IMR-90 (cell line): ENCODE measurements at regions not wholly inside any gene's neighbourhood (a gene's known extent, or its start where the extent isn't known, plus 50 kb on each side); places are given as distances from the start of the nearest gene placed in this dataset.

Experiments
- ATAC-seq: fragments of 200-7000 bp; cut with Tn5 transposase; 2 replicates; pipeline ENCODE4 v1.9.1; 2020; ENCODE audit warnings: low read depth, mild to moderate bottlenecking, moderate library complexity
- BruUV-seq: library from RNA; stranded (reverse); fragments of 400-500 nt; replicated peaks from 2 replicates; lab custom pipeline; 2021; lab: Mats Ljungman, UMichigan
- CTCF ChIA-PET: fragments of 300-600 bp; formaldehyde crosslinking; extraction: SDS; loops from one replicate; lab custom pipeline; 2021; ENCODE audit warnings: antibody characterized with exemption; lab: Yijun Ruan, JAX
- POLR2A ChIA-PET: fragments of 300-600 bp; sonication (Branson Sonifier 250); formaldehyde crosslinking; loops from one replicate; lab custom pipeline; 2022; ENCODE audit warnings: antibody characterized with exemption; ENCODE audit not compliant: unreplicated experiment; lab: Charles Lee
- DNase-seq: peaks from one replicate; pipeline ENCODE4 v3.0.0; 2013
- H2AFZ ChIP-seq: replicated peaks from 2 replicates; pipeline ENCODE3; 2013; ENCODE audit warnings: low read length, mild to moderate bottlenecking; ENCODE audit not compliant: poor library complexity
- H2AK5ac ChIP-seq: 2 replicates; pipeline ENCODE4 v1.6.1; 2013; ENCODE audit warnings: low read depth, low read length, inconsistent platforms
- H2AK9ac ChIP-seq: replicated peaks from 2 replicates; pipeline ENCODE3; 2013; ENCODE audit warnings: mild to moderate bottlenecking, low read depth, low read length, moderate library complexity; ENCODE audit not compliant: poor library complexity
- H2BK120ac ChIP-seq: 2 replicates; pipeline ENCODE4 v1.6.1; 2013; ENCODE audit warnings: low read depth, low read length, inconsistent platforms
- H2BK15ac ChIP-seq: 3 replicates; pipeline ENCODE4 v1.6.1; 2013; ENCODE audit warnings: low read depth, low read length, inconsistent platforms
- H2BK20ac ChIP-seq: 2 replicates; pipeline ENCODE4 v1.6.1; 2013; ENCODE audit warnings: low read depth, mild to moderate bottlenecking, inconsistent platforms, low read length, moderate library complexity
- H2BK5ac ChIP-seq: 2 replicates; pipeline ENCODE4 v1.6.1; 2013; ENCODE audit warnings: mild to moderate bottlenecking, low read depth, low read length, inconsistent platforms; ENCODE audit not compliant: poor library complexity, severe bottlenecking
- H3K14ac ChIP-seq: replicated peaks from 2 replicates; pipeline ENCODE4 v1.6.1; 2013; ENCODE audit warnings: low read depth, low read length, inconsistent platforms
- H3K18ac ChIP-seq: 2 replicates; pipeline ENCODE4 v1.6.1; 2013; ENCODE audit warnings: low read depth, low read length, control low read depth
- H3K23ac ChIP-seq: 2 replicates; pipeline ENCODE4 v1.6.1; 2013; ENCODE audit warnings: low read depth, low read length, inconsistent platforms
- H3K27ac ChIP-seq: 2 replicates; pipeline ENCODE4 v1.5.1; 2013; ENCODE audit warnings: mild to moderate bottlenecking, control low read depth, low read length; ENCODE audit not compliant: insufficient read depth
- H3K27me3 ChIP-seq: 2 replicates; pipeline ENCODE4 v1.6.1; 2013; ENCODE audit warnings: low read length; ENCODE audit not compliant: control insufficient read depth, insufficient read depth
- H3K36me3 ChIP-seq: 2 replicates; pipeline ENCODE4 v1.6.1; 2013; ENCODE audit warnings: low read length, mixed read lengths; ENCODE audit not compliant: control insufficient read depth, insufficient read depth
- H3K4ac ChIP-seq: 2 replicates; pipeline ENCODE4 v1.6.1; 2013; ENCODE audit warnings: low read depth, low read length, inconsistent platforms
- H3K4me1 ChIP-seq: 2 replicates; pipeline ENCODE4 v1.6.1; 2013; ENCODE audit warnings: low read length, mixed read lengths; ENCODE audit not compliant: control insufficient read depth, insufficient read depth
- H3K4me2 ChIP-seq: 2 replicates; pipeline ENCODE4 v1.6.1; 2013; ENCODE audit warnings: low read depth, mild to moderate bottlenecking, control low read depth, low read length, moderate library complexity
- H3K4me3 ChIP-seq: 2 replicates; pipeline ENCODE4 v1.5.1; 2013; ENCODE audit warnings: low read depth, mild to moderate bottlenecking, control low read depth, low read length, moderate library complexity; ENCODE audit not compliant: insufficient read depth
- H3K56ac ChIP-seq: 2 replicates; pipeline ENCODE4 v1.6.1; 2013; ENCODE audit warnings: low read length, inconsistent platforms; ENCODE audit not compliant: insufficient read depth; ENCODE audit errors: extremely low read depth
- H3K79me1 ChIP-seq, 2 experiments: 2 replicates each; pipeline ENCODE4 v1.6.1; 2013; ENCODE audit warnings: low read length in 2 of 2, inconsistent platforms in 1 of 2, low read depth in 1 of 2
- H3K9ac ChIP-seq: 2 replicates; pipeline ENCODE4 v1.6.1; 2013; ENCODE audit warnings: low read depth, low read length, control low read depth
- H3K9me1 ChIP-seq: 2 replicates; pipeline ENCODE4 v1.6.1; 2013; ENCODE audit warnings: low read length, inconsistent platforms; ENCODE audit not compliant: insufficient read depth
- H3K9me3 ChIP-seq: 2 replicates; pipeline ENCODE4 v1.6.1; 2013; ENCODE audit warnings: low read length; ENCODE audit not compliant: control insufficient read depth, insufficient read depth
- H4K20me1 ChIP-seq: 2 replicates; pipeline ENCODE4 v1.6.1; 2013; ENCODE audit warnings: low read length, inconsistent platforms; ENCODE audit not compliant: insufficient read depth
- H4K5ac ChIP-seq: 2 replicates; pipeline ENCODE4 v1.6.1; 2013; ENCODE audit warnings: mild to moderate bottlenecking, low read depth, low read length, control low read depth
- H4K8ac ChIP-seq, 2 experiments: 2 replicates each; pipeline ENCODE4 v1.6.1; 2013; ENCODE audit warnings: low read depth in 2 of 2, low read length in 2 of 2, control low read depth in 1 of 2, inconsistent platforms in 1 of 2
- H4K91ac ChIP-seq: 2 replicates; pipeline ENCODE4 v1.6.1; 2013; ENCODE audit warnings: low read depth, low read length, inconsistent platforms; ENCODE audit not compliant: insufficient read depth
- BHLHE40 ChIP-seq: fragments of 150-350 bp; IDR thresholded peaks from 2 replicates; pipeline ENCODE4 v1.6.1; 2016; ENCODE audit warnings: mild to moderate bottlenecking, low read depth, low read length
- CEBPB ChIP-seq: IDR thresholded peaks from 2 replicates; pipeline ENCODE4 v1.6.1; 2012; ENCODE audit warnings: low read depth, low read length, improper control_type of control experiment
- MAZ ChIP-seq: IDR thresholded peaks from 2 replicates; pipeline ENCODE4 v1.6.1; 2012; ENCODE audit warnings: low read depth, mild to moderate bottlenecking, low read length, improper control_type of control experiment, moderate library complexity, borderline replicate concordance
- MXI1 ChIP-seq: IDR thresholded peaks from 2 replicates; pipeline ENCODE4 v1.6.1; 2012; ENCODE audit warnings: low read depth, mild to moderate bottlenecking, low read length, moderate library complexity, borderline replicate concordance
- POLR2A ChIP-seq: IDR thresholded peaks from 2 replicates; pipeline ENCODE4 v1.6.1; 2012; ENCODE audit warnings: mild to moderate bottlenecking, low read depth, low read length
- RCOR1 ChIP-seq: IDR thresholded peaks from 2 replicates; pipeline ENCODE4 v1.6.1; 2012; ENCODE audit warnings: mild to moderate bottlenecking, low read length, improper control_type of control experiment; ENCODE audit not compliant: insufficient replicate concordance
- RFX5 ChIP-seq: IDR thresholded peaks from 2 replicates; pipeline ENCODE4 v1.8.0; 2012; ENCODE audit warnings: low read depth, mild to moderate bottlenecking, low read length, moderate library complexity
- WGBS, 2 experiments: methylation state at CpG; one replicate each; pipeline versions ENCODE4 v1.1.5 to v1.1.7; 2013; ENCODE audit warnings: missing lambda C conversion rate in 2 of 2; ENCODE audit not compliant: insufficient read length in 1 of 2; ENCODE audit errors: extremely low coverage in 2 of 2; 5-methylcytosine and 5-hydroxymethylcytosine counted together
- dilution Hi-C: fragments of 300-500 bp; cut with HindIII; formaldehyde crosslinking; loops from one replicate; pipeline ENCODE4 v1.14.3; 2018; ENCODE audit warnings: low sequenced_read_pairs; ENCODE audit not compliant: unreplicated experiment
- in situ Hi-C: fragments of 300-500 bp; cut with MboI; formaldehyde crosslinking; loops from 3 replicates; pipeline ENCODE4 v1.14.3; 2019; ENCODE audit warnings: low sequenced_read_pairs, inconsistent platforms, mixed read lengths
- intact Hi-C: fragments of 100-400 bp; cut with micrococcal nuclease; formaldehyde crosslinking; loops from 2 replicates; pipeline ENCODE4 v1.10.0; 2022
- TF ChIP-seq, protein P1 (sequence below): fragments of 150-350 bp; IDR thresholded peaks from 2 replicates; pipeline ENCODE4 v1.6.1; 2017; ENCODE audit warnings: mild to moderate bottlenecking, antibody characterized with exemption, low read length, low read depth

DNA sequence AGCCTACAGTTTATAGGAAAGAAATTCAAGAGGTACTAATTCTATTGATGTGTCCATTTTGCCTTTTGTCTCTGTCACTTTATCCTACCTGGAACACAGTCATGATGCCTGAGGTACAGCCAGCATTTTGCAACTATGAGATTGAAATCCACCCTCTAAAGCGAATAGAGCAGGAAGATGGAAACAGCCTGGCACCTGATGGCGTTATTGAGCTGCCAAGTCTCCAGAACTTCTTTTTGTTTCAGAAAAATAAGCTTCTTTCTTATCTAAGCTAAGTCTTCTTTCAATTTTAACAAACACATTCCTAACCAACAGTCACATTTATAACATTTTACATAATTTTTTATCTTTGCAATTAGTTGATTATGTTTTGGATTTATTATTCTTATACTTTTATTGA is 182.1 kb downstream of the PAWR start:
- H4K20me1 ChIP-seq, result no peaks in the 10 kb centered on the region
- ChIA-PET POLR2A (no interaction called here), CTCF (interaction anchor here (0.6 to 1.2 kb wide), 2 partner anchors 38 to 832 kb away, joined by 3 read pairs; no protein-coding TSS in a partner anchor)
- H3K56ac ChIP-seq, result no peak overlapping the region
- no peak overlapping the region for H3K9ac ChIP-seq
- intact Hi-C loops (no loop called here), dilution Hi-C loops (no loop called here), in situ Hi-C loops (no loop called here)
- H3K23ac ChIP-seq, result no peak overlapping the region
- no peak overlapping the region for H4K91ac ChIP-seq
- no peak overlapping the region for H3K14ac ChIP-seq
- H3K4me1 ChIP-seq, result no peaks in the 10 kb centered on the region
- no peak overlapping the region for H4K5ac ChIP-seq
- no peak overlapping the region for H3K27ac ChIP-seq
- H3K4me3 ChIP-seq, result no peak overlapping the region
- H3K9me1 ChIP-seq, result no peaks in the 10 kb centered on the region
- H4K8ac ChIP-seq, result no peak overlapping the region
- TF ChIP-seq CEBPB (no peak), BHLHE40 (no peak), RFX5 (no peak), MXI1 (no peak), MAZ (no peak), RCOR1 (no peak), POLR2A (no peak)
- TF ChIP-seq, protein P1, sequence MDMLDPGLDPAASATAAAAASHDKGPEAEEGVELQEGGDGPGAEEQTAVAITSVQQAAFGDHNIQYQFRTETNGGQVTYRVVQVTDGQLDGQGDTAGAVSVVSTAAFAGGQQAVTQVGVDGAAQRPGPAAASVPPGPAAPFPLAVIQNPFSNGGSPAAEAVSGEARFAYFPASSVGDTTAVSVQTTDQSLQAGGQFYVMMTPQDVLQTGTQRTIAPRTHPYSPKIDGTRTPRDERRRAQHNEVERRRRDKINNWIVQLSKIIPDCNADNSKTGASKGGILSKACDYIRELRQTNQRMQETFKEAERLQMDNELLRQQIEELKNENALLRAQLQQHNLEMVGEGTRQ, result no peak
- H3K27me3 ChIP-seq, result no peaks in the 10 kb centered on the region
- no peak for DNase-seq
- no peak overlapping the region for H2AK9ac ChIP-seq
- no peak for ATAC-seq
- H2BK15ac ChIP-seq, result no peak overlapping the region
- no peak overlapping the region for H2BK20ac ChIP-seq
- no peak overlapping the region for H2AK5ac ChIP-seq
- H2BK5ac ChIP-seq, result no peak overlapping the region
- no peak overlapping the region for H2AFZ ChIP-seq
- H3K4me2 ChIP-seq, result no peak overlapping the region
- H3K79me1 ChIP-seq, result no peaks in the 10 kb centered on the region
- BruUV-seq, result no TSS peak
- no peak overlapping the region for H3K4ac ChIP-seq
- 100% methylated on average over 1 of the region's 2 CpGs; no CpG with 5 or more reads in 1 of the 2 experiments for WGBS, 2 experiments
- no peak overlapping the region for H2BK120ac ChIP-seq
- H3K18ac ChIP-seq, result no peak overlapping the region
- H3K9me3 ChIP-seq, result no peaks in the 10 kb centered on the region
- no peaks in the 10 kb centered on the region for H3K36me3 ChIP-seq
